ENCODE measurements at regions not wholly inside any gene's neighbourhood (a gene's known extent, or its start where the extent isn't known, plus 50 kb on each side); places are given as distances from the start of the nearest gene placed in this dataset.

DNA sequence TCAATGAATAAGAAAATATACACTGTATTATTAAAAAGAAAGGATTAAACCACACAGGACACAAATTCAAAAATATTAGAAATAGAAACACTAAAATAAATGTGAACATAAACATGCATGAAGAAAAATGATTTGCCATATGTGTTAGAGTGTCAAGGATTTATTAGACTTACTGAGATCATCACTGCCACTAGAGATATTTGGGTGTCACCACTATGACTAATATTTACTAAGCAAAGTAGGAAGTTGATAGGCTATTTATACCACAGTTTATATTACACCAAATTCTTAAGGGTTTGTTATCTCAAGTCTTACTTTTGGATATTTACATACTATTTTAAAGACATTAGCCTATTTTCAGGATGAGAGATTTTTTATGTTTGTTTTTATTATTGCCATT lies 575.0 kb upstream of the SGO1 start:
- H3K4me3 ChIP-seq (ENCODE audit: low read depth, low read length), result no peak overlapping the region
- TF ChIP-seq, protein P1, sequence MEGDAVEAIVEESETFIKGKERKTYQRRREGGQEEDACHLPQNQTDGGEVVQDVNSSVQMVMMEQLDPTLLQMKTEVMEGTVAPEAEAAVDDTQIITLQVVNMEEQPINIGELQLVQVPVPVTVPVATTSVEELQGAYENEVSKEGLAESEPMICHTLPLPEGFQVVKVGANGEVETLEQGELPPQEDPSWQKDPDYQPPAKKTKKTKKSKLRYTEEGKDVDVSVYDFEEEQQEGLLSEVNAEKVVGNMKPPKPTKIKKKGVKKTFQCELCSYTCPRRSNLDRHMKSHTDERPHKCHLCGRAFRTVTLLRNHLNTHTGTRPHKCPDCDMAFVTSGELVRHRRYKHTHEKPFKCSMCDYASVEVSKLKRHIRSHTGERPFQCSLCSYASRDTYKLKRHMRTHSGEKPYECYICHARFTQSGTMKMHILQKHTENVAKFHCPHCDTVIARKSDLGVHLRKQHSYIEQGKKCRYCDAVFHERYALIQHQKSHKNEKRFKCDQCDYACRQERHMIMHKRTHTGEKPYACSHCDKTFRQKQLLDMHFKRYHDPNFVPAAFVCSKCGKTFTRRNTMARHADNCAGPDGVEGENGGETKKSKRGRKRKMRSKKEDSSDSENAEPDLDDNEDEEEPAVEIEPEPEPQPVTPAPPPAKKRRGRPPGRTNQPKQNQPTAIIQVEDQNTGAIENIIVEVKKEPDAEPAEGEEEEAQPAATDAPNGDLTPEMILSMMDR (IDR thresholded peaks at IDR 0.05; ENCODE audit: borderline replicate concordance, insufficient read depth, low read depth, low read length), result no peak

DNA sequence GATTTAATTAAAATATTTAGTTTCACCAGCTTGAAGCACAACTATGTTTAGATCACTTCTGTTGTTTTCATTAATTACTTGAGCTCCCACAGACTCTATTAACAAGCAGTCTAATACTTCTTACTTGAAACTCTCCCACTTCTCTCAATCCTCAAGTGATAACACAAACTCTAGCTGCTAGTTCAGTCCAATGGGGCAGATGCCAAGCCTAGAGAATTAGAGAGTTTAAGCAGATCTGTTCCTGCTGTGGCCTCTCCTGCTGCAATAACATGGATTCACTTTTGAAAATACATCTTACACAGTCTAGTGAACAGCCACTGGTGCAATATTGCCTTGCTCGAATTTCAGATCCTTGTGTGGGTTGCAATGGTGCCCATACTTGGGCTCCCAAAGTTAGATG lies 566.4 kb upstream of the SGO1 start:
- no peak overlapping the region for H3K4me3 ChIP-seq (ENCODE audit: low read depth, low read length)
- TF ChIP-seq, protein P1 (IDR thresholded peaks at IDR 0.05; ENCODE audit: borderline replicate concordance, insufficient read depth, low read depth, low read length), result no peak

DNA sequence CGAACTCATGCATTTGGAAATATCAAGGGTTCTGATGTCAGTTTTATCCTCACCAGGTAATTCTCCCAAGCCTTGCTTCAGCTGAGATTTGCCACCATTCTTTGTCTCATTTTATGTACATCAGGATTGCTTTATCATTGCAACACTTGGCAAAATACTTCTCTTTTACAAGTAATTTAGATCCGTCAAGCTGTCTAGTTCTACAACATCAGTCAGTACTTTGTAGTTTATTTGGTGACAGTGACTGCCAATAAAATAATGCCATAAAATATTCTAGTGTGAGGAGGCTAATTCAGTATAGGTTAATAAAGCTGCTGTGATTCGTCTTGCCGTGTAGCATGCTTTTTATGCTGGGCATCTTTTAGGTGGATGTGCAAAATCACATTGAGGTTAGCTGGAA lies 565.3 kb upstream of the SGO1 start:
- no peak overlapping the region for H3K4me3 ChIP-seq (ENCODE audit: low read depth, low read length)
- TF ChIP-seq, protein P1 (IDR thresholded peaks at IDR 0.05; ENCODE audit: borderline replicate concordance, insufficient read depth, low read depth, low read length), result no peak

DNA sequence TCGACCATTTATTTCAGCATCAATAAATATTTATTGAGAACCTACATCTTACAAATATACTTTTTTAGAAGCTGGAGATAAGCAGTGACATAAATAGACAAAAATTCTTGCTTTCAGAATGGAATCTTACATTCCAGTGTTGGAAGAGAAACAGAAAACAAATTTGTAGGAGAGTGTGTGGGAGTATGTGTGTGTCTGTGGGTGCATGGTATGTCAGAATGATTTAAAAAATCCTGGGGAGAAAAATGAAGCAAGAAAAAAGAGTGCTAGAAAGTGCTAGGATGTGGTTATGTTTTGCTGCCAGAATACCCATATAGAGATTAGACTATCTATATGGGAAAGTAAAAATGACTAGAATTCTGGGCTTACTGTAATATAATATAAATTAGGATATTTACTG lies 561.7 kb upstream of the SGO1 start:
- TF ChIP-seq, protein P1 (IDR thresholded peaks at IDR 0.05; ENCODE audit: borderline replicate concordance, insufficient read depth, low read depth, low read length), result no peak

DNA sequence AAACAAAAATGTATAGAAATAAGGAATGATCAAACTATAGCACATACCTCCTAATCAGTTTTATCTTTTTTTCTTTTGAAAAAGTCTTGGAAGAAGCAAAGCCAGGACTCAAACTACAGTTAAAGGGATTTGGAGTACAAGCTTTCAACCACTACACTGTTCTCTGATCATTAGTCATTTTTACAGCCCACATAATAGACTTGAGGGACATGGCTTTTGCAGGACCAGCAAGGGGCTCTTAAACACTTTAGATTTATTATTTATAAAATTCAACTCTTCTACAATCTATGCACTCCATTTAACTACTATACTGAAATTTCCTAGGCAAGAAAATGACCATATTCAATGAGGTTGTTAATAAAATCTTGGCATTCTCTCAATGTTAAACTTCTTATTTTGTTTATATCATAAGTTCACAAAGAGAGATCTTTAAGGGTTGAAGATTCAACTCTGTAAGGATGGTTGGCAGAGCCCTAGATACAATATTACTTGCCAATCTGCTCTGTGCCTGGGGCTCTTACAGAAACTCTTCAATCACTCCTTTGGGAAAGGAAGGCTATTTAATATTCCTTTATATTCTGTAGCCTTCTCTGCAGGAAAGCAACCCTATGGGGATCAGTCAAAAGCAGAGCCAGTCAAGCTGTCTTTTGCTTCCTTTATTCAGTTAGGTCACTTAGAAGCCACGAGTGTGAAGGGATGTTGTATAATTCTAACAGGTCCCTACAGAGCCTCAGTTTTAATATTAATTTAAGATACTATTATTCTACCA lies 557.7 kb upstream of the SGO1 start:
- H3K4me3 ChIP-seq (ENCODE audit: low read depth, low read length), result no peak overlapping the region
- TF ChIP-seq, protein P1 (IDR thresholded peaks at IDR 0.05; ENCODE audit: borderline replicate concordance, insufficient read depth, low read depth, low read length), result no peak

More for the DNA sequence above, 561.7 kb upstream of the SGO1 start:
- no peak overlapping the region for H3K4me3 ChIP-seq (ENCODE audit: low read depth, low read length)

DNA sequence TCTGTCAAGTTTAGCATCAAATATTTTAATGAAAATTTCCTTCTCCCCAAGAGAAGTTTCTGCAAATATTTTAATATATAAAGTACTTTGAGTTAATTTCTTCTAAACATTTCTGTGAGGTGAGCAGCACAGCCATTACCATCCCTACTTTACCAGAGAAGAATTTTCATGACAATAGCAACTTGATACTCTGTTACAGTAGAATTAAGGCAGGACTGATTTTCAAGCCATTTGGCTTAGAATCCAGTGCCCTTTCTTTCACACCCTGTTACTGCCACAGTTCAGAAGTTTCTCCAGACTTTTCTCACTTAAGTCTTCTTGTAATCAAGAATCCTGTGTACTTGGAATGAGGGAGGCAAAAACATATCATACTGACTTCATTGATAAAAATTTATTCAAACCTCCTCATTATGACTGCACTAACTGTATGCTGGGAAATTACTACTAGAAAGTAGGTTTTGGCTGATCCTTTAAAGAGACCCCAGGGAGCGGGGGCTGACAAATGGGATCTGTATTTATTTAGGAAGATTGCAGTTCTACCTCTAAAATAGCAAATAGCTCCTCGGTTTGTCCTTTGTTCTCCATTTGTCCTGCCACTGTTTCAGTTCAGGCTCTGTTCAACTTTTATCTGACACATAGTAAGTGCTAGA lies 557.0 kb upstream of the SGO1 start:
- H3K4me3 ChIP-seq (ENCODE audit: low read depth, low read length), result no peak overlapping the region
- TF ChIP-seq, protein P1 (IDR thresholded peaks at IDR 0.05; ENCODE audit: borderline replicate concordance, insufficient read depth, low read depth, low read length), result no peak

DNA sequence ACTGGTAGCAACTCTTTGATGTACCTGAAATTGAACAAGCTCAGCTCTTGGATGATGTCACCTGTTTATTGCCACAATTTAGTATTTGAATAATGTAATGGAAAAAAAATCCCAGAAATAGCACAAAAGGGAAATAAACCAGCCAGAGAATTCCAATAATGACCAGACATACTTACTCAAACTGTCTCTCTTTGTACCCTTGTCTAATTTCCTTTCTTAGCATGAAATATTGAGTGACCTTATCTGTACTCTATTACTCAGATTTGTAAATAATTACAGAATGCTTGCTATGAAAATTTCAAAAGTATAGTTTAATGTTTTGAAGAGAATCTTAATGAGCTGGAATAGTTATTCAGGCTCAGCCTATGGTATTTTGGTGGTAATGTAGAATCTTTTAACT lies 555.4 kb upstream of the SGO1 start:
- TF ChIP-seq, protein P1 (IDR thresholded peaks at IDR 0.05; ENCODE audit: borderline replicate concordance, insufficient read depth, low read depth, low read length), result no peak

More for the DNA sequence above, 555.4 kb upstream of the SGO1 start:
- no peak overlapping the region for H3K4me3 ChIP-seq (ENCODE audit: low read depth, low read length)

Measured in GM12875 (cell line).